D721Med (cell line): ENCODE measurements at regions not wholly inside any gene's neighbourhood (a gene's known extent, or its start where the extent isn't known, plus 50 kb on each side); places are given as distances from the start of the nearest gene placed in this dataset.

Experiments used
- DNase-seq: peaks from one replicate; pipeline ENCODE4 v3.0.0; 2011; ENCODE audit warnings: low spot score; ENCODE audit not compliant: insufficient read length
- FAIRE-seq: peaks from 2 replicates; lab custom pipeline; 2011; peaks lifted over from hg19 to GRCh38; lab: Jason Lieb, UNC
- CTCF ChIP-seq: IDR thresholded peaks from 2 replicates; pipeline ENCODE4 v1.5.1; 2012; ENCODE audit warnings: mild to moderate bottlenecking, control low read depth; ENCODE audit not compliant: insufficient read depth; ENCODE audit errors: missing control alignments

DNA sequence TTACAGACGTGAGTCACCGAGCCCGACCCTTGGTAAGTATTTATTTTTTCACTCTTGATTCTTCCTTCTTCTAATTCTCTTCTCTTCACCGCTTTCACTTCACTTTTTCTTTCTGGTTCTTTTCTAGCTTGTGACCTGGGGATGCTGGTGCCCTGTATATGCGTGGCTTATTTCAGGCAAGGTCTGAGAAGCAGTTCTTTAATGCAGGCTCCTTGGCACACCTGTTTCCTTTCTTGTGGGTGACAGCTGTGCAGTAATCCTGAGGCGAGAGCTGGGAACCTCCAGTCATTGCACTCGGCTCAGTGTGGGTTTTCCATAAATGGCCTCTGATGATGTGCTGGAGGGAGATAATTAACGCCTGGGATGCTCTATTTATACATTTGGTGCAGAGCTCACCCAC lies 193.8 kb downstream of the TSN start:
- DNase-seq (no peak), FAIRE-seq (no peak)
- no peak for TF ChIP-seq CTCF

- no peak for FAIRE-seq
- TF ChIP-seq CTCF = no peak
- DNase-seq = no peak
Measured at GRCh38 chr2:121955426-121955825, 200.0 kb downstream of the TSN start.

DNA sequence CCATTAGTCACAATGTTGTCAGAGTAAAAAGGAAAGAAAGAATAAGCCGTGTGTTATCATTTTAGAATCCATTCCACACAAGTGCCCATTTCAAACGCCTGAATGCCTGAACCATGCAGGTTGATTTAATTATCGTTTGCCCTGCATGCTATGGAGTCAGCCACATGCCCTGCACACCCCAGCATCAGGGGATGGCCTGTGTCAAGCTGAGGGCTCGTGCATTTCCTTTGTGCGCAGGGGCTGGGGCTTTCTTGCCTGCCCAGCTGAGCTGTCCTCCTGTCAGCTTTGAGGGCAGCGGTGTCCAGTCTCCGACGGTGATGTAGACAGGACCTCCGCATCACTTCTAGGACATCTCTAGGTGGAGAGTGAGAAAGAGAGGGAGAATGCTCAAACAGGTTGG lies 200.4 kb downstream of the TSN start:
- TF ChIP-seq CTCF = no peak
- FAIRE-seq (no peak), DNase-seq (no peak)

- FAIRE-seq = no peak
- TF ChIP-seq CTCF = no peak
Measured at GRCh38 chr2:121960251-121960650, 204.8 kb downstream of the TSN start.

DNA sequence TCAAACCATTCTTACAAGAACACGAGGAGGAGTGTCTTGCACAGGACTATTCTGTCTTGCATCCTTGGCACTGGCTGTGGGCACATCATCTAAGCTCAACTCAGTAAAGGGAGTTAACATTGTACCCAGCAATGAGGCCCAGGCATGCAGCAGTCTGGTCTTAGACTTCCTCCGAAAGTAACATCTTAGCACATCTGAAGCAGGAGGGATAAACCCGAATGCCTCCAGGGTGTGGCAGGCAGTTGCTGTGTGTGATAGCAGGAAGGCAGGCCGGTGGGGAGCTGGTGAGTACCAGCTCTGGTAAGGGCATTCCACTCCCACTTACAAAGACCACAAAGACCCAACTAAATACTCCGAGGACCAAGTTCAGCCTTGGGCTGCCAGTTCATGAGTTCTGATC lies 206.3 kb downstream of the TSN start:
- TF ChIP-seq CTCF = no peak
- DNase-seq (no peak), FAIRE-seq (no peak)

More at GRCh38 chr2:121960251-121960650, 204.8 kb downstream of the TSN start:
- no peak for DNase-seq

DNA sequence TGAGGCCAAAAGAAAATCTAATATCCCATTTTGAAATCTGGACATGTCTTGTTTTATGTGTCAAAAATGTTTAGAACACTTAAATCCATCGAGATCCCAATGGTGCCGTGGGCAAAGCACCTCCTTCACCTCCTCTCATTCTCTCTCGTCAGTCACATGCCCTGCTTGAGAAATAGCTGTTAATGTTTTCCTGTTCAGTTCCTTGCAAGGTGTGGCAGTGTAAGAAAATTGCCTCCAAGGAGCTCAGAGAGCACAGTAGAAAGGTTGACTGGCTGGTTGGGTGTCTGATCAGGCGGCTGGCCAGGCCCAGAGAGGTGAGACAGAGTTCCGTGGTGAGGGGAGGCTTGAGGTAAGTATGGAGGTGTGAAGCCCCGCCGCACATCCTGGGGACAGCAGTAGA lies 210.2 kb downstream of the TSN start:
- TF ChIP-seq CTCF = no peak
- no peak for FAIRE-seq
- no peak for DNase-seq

DNA sequence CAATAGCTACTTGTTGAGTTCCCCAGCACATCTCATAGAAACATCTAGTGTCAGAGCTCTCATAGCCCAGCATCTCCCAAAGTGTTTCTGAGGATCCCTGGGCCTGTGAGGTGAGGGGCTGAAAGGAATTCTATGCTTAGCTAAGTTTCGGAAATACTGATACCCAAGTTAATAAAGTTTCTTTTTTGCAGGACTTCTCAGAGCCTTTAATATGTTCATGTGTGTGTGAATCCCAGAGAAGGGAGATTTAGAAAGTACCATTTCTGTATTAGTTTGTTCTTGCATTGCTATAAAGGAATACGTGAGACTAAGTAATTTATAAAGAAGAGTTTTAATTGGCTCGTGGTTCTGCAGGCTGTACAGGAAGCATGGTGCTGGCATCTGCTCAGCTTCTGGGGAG lies 211.2 kb downstream of the TSN start:
- no peak for TF ChIP-seq CTCF
- DNase-seq = no peak
- FAIRE-seq = no peak
